ENCODE measurements at regions not wholly inside any gene's neighbourhood (a gene's known extent, or its start where the extent isn't known, plus 50 kb on each side); places are given as distances from the start of the nearest gene placed in this dataset.
"Not testable (repeated sequence)": the region's sequence is repeated elsewhere in the genome, so short reads cannot be mapped to it uniquely, and the experiment has no call there.

DNA sequence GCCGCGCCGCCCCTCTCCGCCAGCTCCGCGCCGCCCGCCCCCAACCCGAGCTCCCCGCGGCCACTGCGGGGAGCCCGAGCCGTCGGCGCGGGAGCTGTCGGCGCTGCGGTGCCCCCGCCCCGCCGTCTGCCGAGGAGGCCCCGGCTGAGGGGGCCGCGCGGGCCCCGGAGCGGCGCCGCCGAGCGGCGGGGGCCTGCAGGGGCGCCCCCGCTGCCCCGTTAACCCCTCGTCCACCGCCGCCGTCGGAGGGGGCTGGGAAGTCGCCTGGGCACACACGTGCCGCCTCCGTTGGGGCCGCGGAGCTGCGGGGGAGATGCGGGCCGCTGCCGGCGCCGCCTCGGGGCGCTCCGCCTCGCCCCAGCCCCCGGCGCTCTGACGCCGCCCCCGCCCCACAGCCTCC, 115.4 kb downstream of the CRLF3 start:
- FAIRE-seq; intact Hi-C loops (cut with micrococcal nuclease; ENCODE audit: unreplicated experiment); H4K20me1 ChIP-seq (ENCODE audit: control insufficient read depth, insufficient read depth); DNase-seq (ENCODE audit: low read depth, low spot score); H3K27ac ChIP-seq (ENCODE audit: control insufficient read depth, insufficient read depth); H3K9ac ChIP-seq (ENCODE audit: control insufficient read depth, insufficient read depth, low read length); in situ Hi-C loops (cut with MboI); H3K36me3 ChIP-seq (ENCODE audit: control insufficient read depth in 2 of 2, insufficient read depth in 2 of 2, low read length in 1 of 2); H3K79me2 ChIP-seq (ENCODE audit: control insufficient read depth, insufficient read depth, low read length); H2AFZ ChIP-seq (ENCODE audit: control insufficient read depth, low read depth, low read length); H3K4me2 ChIP-seq (ENCODE audit: control insufficient read depth, insufficient read depth); SMC1A ChIA-PET (ENCODE audit: uncharacterized antibody, unreplicated experiment); H3K9me3 ChIP-seq (replicated peaks; ENCODE audit: control insufficient read depth, insufficient read depth, low read length); H3K4me1 ChIP-seq (ENCODE audit: control insufficient read depth, insufficient read depth, low read length); H3K27me3 ChIP-seq (replicated peaks in 1 of 2; ENCODE audit: control insufficient read depth in 2 of 2, insufficient read depth in 2 of 2, low read length in 1 of 2); BruUV-seq (replicated peaks): not testable (repeated sequence)
- ATAC-seq: peak; percentile 2; the same call in 1 of the 3 replicates
- peak overlapping the region; percentile 96; the same call in 1 of the 2 replicates for H3K4me3 ChIP-seq
- ChIA-PET POLR2A (interaction anchor here (0.8 kb wide), 1 partner anchor 115 kb away, joined by 4 read pairs; no protein-coding TSS in a partner anchor), RAD21 (ENCODE audit: unreplicated experiment) (interaction anchor here (1.2 kb wide), 1 partner anchor 116 kb away, joined by 3 read pairs; the partner anchor contains the start of gene CRLF3), CTCF (interaction anchor here (0.5 to 0.6 kb wide), 2 partner anchors 378 to 463 kb away, joined by 3 to 4 read pairs; no protein-coding TSS in a partner anchor)
- TF ChIP-seq LARP7 (IDR thresholded peaks at IDR 0.05) (0 out of 2 replicates have a peak, but pooled peaks have one; percentile 50), IKZF1 (conservative IDR thresholded peaks at IDR 0.05) (peak; percentile 79), BHLHE40 (IDR thresholded peaks at IDR 0.05; ENCODE audit: borderline replicate concordance in 1 of 2, low read depth in 2 of 2, low read length in 1 of 2) (peak; percentile 17 to 91; a peak in 2 of 4 replicates)
- no CpG with 5 or more reads among the region's 64 CpGs for WGBS (ENCODE audit: insufficient coverage, insufficient replicate concordance, low lambda C conversion rate, missing lambda C conversion rate)

DNA sequence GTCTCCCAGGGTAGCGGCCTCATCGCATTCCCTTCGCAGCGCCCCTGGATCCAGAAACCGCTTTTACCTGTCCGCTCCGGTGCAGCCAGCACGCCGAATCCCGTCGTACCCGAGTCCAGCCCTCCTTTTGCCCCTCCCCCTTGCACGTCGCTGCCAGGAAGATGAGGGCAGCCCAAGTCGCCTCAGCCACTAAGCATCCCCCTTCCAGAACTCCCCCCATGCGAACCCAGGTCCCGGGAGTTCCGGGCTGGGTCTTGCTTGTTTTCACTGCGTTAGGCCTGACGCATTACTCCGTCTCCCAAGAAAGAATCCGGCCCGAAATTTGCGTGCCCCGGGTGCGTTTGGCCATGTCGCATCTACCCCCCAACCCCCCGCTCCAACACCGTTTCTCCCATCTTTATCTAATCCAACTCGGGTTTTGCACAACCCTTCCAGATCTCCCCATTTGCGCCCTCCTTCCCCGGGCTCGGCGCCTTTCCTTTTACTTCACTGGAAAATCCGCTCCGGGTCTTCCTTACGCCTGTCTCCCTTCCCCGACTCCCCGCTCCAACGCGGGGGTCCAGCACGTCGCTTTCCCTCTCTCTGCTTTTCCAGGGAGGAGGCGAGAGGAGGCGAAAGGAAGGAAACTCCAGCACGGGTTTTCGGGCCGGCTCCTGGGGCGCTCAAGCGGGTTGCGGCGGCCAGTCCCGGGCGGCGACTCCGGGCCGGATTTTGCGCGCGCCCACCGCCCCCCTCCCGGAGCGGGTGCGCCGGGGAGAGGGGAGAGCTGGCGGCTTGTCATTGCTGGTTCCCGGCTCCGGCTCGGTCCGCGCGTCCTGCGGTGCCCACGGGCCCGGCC, 116.0 kb downstream of the CRLF3 start:
- BruUV-seq (replicated peaks); H3K79me2 ChIP-seq (ENCODE audit: control insufficient read depth, insufficient read depth, low read length); H3K9me3 ChIP-seq (replicated peaks; ENCODE audit: control insufficient read depth, insufficient read depth, low read length); intact Hi-C loops (cut with micrococcal nuclease; ENCODE audit: unreplicated experiment); in situ Hi-C loops (cut with MboI); SMC1A ChIA-PET (ENCODE audit: uncharacterized antibody, unreplicated experiment); FAIRE-seq; H3K4me1 ChIP-seq (ENCODE audit: control insufficient read depth, insufficient read depth, low read length); H3K36me3 ChIP-seq (ENCODE audit: control insufficient read depth in 2 of 2, insufficient read depth in 2 of 2, low read length in 1 of 2); H4K20me1 ChIP-seq (ENCODE audit: control insufficient read depth, insufficient read depth); H3K27me3 ChIP-seq (replicated peaks in 1 of 2; ENCODE audit: control insufficient read depth in 2 of 2, insufficient read depth in 2 of 2, low read length in 1 of 2); H3K27ac ChIP-seq (ENCODE audit: control insufficient read depth, insufficient read depth): not testable (repeated sequence)
- POLR2A ChIA-PET: interaction anchor here (0.8 kb wide), 1 partner anchor 115 kb away, joined by 4 read pairs; no protein-coding TSS in a partner anchor
- RAD21 ChIA-PET (ENCODE audit: unreplicated experiment): interaction anchor here (1.2 kb wide), 1 partner anchor 116 kb away, joined by 3 read pairs; the partner anchor contains the start of gene CRLF3
- WGBS (ENCODE audit: insufficient coverage, insufficient replicate concordance, low lambda C conversion rate, missing lambda C conversion rate): under 1% methylated on average over 40 of the region's 75 CpGs
- H3K4me3 ChIP-seq: peak overlapping the region; percentile 96
- peak overlapping the region; percentile 52 for H3K4me2 ChIP-seq (ENCODE audit: control insufficient read depth, insufficient read depth)
- H3K9ac ChIP-seq (ENCODE audit: control insufficient read depth, insufficient read depth, low read length): peak overlapping the region; percentile 74
- H2AFZ ChIP-seq (ENCODE audit: control insufficient read depth, low read depth, low read length): peak overlapping the region; percentile 86
- CTCF ChIA-PET: interaction anchor here (0.6 kb wide), 1 partner anchor 462 kb away, joined by 3 read pairs; no protein-coding TSS in a partner anchor
- DNase-seq (ENCODE audit: low read depth, low spot score) (peak; percentile 23), ATAC-seq (peak; percentile 82)
- peak; percentile 45; the same call in 1 of the 2 replicates for TF ChIP-seq RB1 (IDR thresholded peaks at IDR 0.05; ENCODE audit: borderline replicate concordance)
- TF ChIP-seq MEF2B (IDR thresholded peaks at IDR 0.05; ENCODE audit: partially characterized antibody, poor library complexity, severe bottlenecking): peak; percentile 12
- TF ChIP-seq, protein P1, sequence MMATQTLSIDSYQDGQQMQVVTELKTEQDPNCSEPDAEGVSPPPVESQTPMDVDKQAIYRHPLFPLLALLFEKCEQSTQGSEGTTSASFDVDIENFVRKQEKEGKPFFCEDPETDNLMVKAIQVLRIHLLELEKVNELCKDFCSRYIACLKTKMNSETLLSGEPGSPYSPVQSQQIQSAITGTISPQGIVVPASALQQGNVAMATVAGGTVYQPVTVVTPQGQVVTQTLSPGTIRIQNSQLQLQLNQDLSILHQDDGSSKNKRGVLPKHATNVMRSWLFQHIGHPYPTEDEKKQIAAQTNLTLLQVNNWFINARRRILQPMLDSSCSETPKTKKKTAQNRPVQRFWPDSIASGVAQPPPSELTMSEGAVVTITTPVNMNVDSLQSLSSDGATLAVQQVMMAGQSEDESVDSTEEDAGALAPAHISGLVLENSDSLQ (IDR thresholded peaks at IDR 0.05): peak; percentile 23; the same call in 1 of the 2 replicates
- TF ChIP-seq CREM (IDR thresholded peaks at IDR 0.05; ENCODE audit: low read depth): 0 out of 2 replicates have a peak, but pooled peaks have one; percentile 19
- peak; percentile 78 for TF ChIP-seq YY1 (IDR thresholded peaks at IDR 0.05; ENCODE audit: low read depth, low read length)
- TF ChIP-seq EED (IDR thresholded peaks at IDR 0.05; ENCODE audit: low read depth): peak; percentile 52; the same call in 1 of the 2 replicates
- TF ChIP-seq GATAD2B (conservative IDR thresholded peaks at IDR 0.05; ENCODE audit: low read depth): peak; percentile 58; the same call in 1 of the 2 replicates

Data from GM12878 (cell line).